Left lobe of liver (tissue), 2 donors: ENCODE measurements at regions not wholly inside any gene's neighbourhood (a gene's known extent, or its start where the extent isn't known, plus 50 kb on each side); places are given as distances from the start of the nearest gene placed in this dataset.
"Not testable (repeated sequence)": the region's sequence is repeated elsewhere in the genome, so short reads cannot be mapped to it uniquely, and the experiment has no call there.

Source experiments
- ATAC-seq: fragments of 200-7000 bp; cut with Tn5 transposase; one replicate; pipeline ENCODE4 v1.9.1; 2020; ENCODE audit warnings: mild to moderate bottlenecking, moderate library complexity
- DNase-seq: peaks from one replicate; pipeline ENCODE4 v3.0.0-alpha.2; 2020; ENCODE audit warnings: low spot score
- donor health status: DM: no; HTN: no; CAD: no; lungs with moderate emphysema.
- donor health status: DM: no; HTN: yes; CAD: no.

GRCh38 chr6:85132091-85132490, 317.8 kb upstream of the NT5E start:
- ATAC-seq (no peak), DNase-seq (no peak)

- DNase-seq (no peak), ATAC-seq (no peak)
Observed at GRCh38 chr6:85130743-85131142, 319.1 kb upstream of the NT5E start.

GRCh38 chr6:85129881-85130280, 320.0 kb upstream of the NT5E start:
- DNase-seq (no peak), ATAC-seq (no peak)

GRCh38 chr6:85128781-85129180, 321.1 kb upstream of the NT5E start:
- DNase-seq = no peak

GRCh38 chr6:85128256-85128655, 321.6 kb upstream of the NT5E start:
- ATAC-seq = not testable (repeated sequence)

More at GRCh38 chr6:85128781-85129180, 321.1 kb upstream of the NT5E start:
- ATAC-seq = no peak

GRCh38 chr6:85127696-85128243, 322.1 kb upstream of the NT5E start:
- ATAC-seq = no peak
- DNase-seq = no peak

More at GRCh38 chr6:85128256-85128655, 321.6 kb upstream of the NT5E start:
- DNase-seq = not testable (repeated sequence)

- DNase-seq = no peak
- ATAC-seq = no peak
Observed at GRCh38 chr6:85127168-85127498, 322.8 kb upstream of the NT5E start.

- ATAC-seq (peak; percentile 94), DNase-seq (peak; percentile 52)
Observed at GRCh38 chr6:85126485-85127167, 323.3 kb upstream of the NT5E start.

- ATAC-seq (no peak), DNase-seq (no peak)
Observed at GRCh38 chr6:85125526-85125925, 324.4 kb upstream of the NT5E start.

- no peak for ATAC-seq
- no peak for DNase-seq
Observed at GRCh38 chr6:85124472-85125354, 325.2 kb upstream of the NT5E start.

GRCh38 chr6:85121158-85121557, 328.7 kb upstream of the NT5E start:
- ATAC-seq (no peak), DNase-seq (no peak)

- DNase-seq (no peak), ATAC-seq (no peak)
Observed at GRCh38 chr6:85118652-85119235, 331.1 kb upstream of the NT5E start.

GRCh38 chr6:85118233-85118632, 331.6 kb upstream of the NT5E start:
- ATAC-seq (no peak), DNase-seq (no peak)

- ATAC-seq = no peak
- no peak for DNase-seq
Observed at GRCh38 chr6:85116475-85116874, 333.4 kb upstream of the NT5E start.

- DNase-seq (no peak), ATAC-seq (no peak)
Observed at GRCh38 chr6:85115876-85116275, 334.0 kb upstream of the NT5E start.

- ATAC-seq (no peak), DNase-seq (no peak)
Observed at GRCh38 chr6:85115376-85115775, 334.5 kb upstream of the NT5E start.

GRCh38 chr6:85114581-85114935, 335.3 kb upstream of the NT5E start:
- ATAC-seq (no peak), DNase-seq (no peak)

GRCh38 chr6:85113934-85114580, 335.8 kb upstream of the NT5E start:
- ATAC-seq (no peak), DNase-seq (no peak)

- ATAC-seq (no peak), DNase-seq (no peak)
Observed at GRCh38 chr6:85112540-85112939, 337.3 kb upstream of the NT5E start.

GRCh38 chr6:85111481-85112011, 338.3 kb upstream of the NT5E start:
- ATAC-seq (no peak), DNase-seq (no peak)

GRCh38 chr6:85110943-85111342, 338.9 kb upstream of the NT5E start:
- DNase-seq (no peak), ATAC-seq (no peak)
